PFSK-1 (cell line): ENCODE measurements at regions not wholly inside any gene's neighbourhood (a gene's known extent, or its start where the extent isn't known, plus 50 kb on each side); places are given as distances from the start of the nearest gene placed in this dataset.

Source experiments
- FOXP2 ChIP-seq: optimal IDR thresholded peaks from 2 replicates; pipeline ENCODE3; 2011; ENCODE audit warnings: borderline replicate concordance, control low read depth, inconsistent platforms; ENCODE audit not compliant: insufficient read depth; ENCODE audit errors: extremely low read length, extremely low read depth
- POLR2AphosphoS5 ChIP-seq: IDR thresholded peaks from 2 replicates; pipeline ENCODE4 v1.6.1; 2012; ENCODE audit warnings: low read depth, mild to moderate bottlenecking, control low read depth, low read length, moderate library complexity
- REST ChIP-seq, 2 experiments: IDR thresholded peaks; 2 replicates each; pipeline versions ENCODE4 v1.6.1 to v1.8.0; 2011 to 2012; ENCODE audit warnings: low read depth in 2 of 2, low read length in 2 of 2, control low read depth in 1 of 2, inconsistent platforms in 1 of 2, mild to moderate bottlenecking in 1 of 2, moderate library complexity in 1 of 2; ENCODE audit not compliant: insufficient read depth in 1 of 2
- SIN3A ChIP-seq: IDR thresholded peaks from 2 replicates; pipeline ENCODE4 v1.6.1; 2012; ENCODE audit warnings: mild to moderate bottlenecking, low read length, moderate library complexity, borderline replicate concordance; ENCODE audit not compliant: insufficient read depth
- TAF1 ChIP-seq: IDR thresholded peaks from 2 replicates; pipeline ENCODE4 v1.6.1; 2012; ENCODE audit warnings: low read length, control low read depth, borderline replicate concordance; ENCODE audit not compliant: insufficient read depth

- no peak for TF ChIP-seq SIN3A
- TF ChIP-seq FOXP2: no peak
- no peak for TF ChIP-seq TAF1
- TF ChIP-seq POLR2AphosphoS5: no peak
- TF ChIP-seq REST (IDR thresholded peaks at IDR 0.05; ENCODE audit: insufficient read depth in 1 of 2, low read depth in 2 of 2, low read length in 2 of 2): no peak
These were observed 215.5 kb upstream of the FIGN start for GRCh38 chr2:163951312-163951711.

GRCh38 chr2:163949693-163950092, 213.9 kb upstream of the FIGN start:
- TF ChIP-seq POLR2AphosphoS5 (no peak), FOXP2 (no peak), TAF1 (no peak), SIN3A (no peak), REST (IDR thresholded peaks at IDR 0.05; ENCODE audit: insufficient read depth in 1 of 2, low read depth in 2 of 2, low read length in 2 of 2) (no peak)

- TF ChIP-seq SIN3A: no peak
- TF ChIP-seq FOXP2: no peak
- no peak for TF ChIP-seq TAF1
- no peak for TF ChIP-seq POLR2AphosphoS5
- no peak for TF ChIP-seq REST (IDR thresholded peaks at IDR 0.05; ENCODE audit: insufficient read depth in 1 of 2, low read depth in 2 of 2, low read length in 2 of 2)
These were observed 208.5 kb upstream of the FIGN start for GRCh38 chr2:163944347-163944737.

DNA sequence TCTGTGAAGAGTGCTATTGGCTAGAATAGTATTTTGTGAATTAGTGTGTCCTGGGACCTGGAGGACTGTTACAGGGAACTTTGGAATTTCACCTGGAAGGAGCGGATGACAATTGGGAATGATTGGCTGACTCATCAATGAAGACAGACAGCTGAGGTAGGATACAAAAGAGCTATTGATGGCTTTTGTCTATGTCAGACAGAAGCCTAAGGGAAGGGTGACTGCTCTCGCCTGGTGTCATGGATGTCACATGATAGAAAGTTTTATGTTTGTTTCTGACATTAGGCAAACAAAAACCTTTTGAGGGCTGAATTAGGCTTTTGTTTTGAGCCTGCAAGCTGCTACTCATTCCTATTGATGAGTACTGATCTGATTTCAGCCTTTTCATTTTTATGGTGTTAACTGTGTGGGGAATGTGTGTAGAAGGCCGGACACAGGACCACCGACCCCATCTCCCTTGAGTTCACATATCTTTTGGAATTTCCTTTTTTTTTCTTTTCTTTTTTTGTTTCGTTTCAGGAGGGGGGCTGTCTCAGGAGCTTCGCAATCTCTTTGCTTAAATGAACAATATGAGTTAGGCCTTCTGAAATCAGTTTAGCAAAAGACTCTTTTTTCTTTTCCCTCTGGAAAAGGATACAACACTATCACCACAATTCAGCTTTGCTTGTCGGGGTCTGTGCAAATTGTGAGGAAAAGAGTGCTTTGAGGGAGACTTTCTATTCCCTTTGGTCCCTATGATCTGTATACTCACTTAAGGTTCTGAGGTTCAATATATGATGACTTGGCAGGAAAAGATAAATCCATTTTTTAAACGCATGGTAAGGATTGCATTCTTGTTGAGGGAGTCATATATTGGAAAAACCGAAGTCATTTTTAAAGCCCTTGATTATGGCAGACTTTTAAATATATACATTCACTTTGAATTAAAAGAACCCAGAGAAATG, 207.9 kb upstream of the FIGN start:
- no peak for TF ChIP-seq TAF1
- TF ChIP-seq FOXP2: no peak
- no peak for TF ChIP-seq SIN3A
- no peak for TF ChIP-seq POLR2AphosphoS5
- TF ChIP-seq REST (IDR thresholded peaks at IDR 0.05; ENCODE audit: insufficient read depth in 1 of 2, low read depth in 2 of 2, low read length in 2 of 2): no peak
